Activated CD8-positive, alpha-beta memory T cell treated with anti-CD3 and anti-CD28 coated beads, Interleukin-2, amount 50 U/mL, for 1 hour (primary cell): ENCODE measurements at regions not wholly inside any gene's neighbourhood (a gene's known extent, or its start where the extent isn't known, plus 50 kb on each side); places are given as distances from the start of the nearest gene placed in this dataset.
"Not testable (repeated sequence)": the region's sequence is repeated elsewhere in the genome, so short reads cannot be mapped to it uniquely, and the experiment has no call there.

Experiments
- DNase-seq: peaks from one replicate; pipeline ENCODE4 v3.0.0-alpha.2; 2020; ENCODE audit errors: extremely low read depth

DNA sequence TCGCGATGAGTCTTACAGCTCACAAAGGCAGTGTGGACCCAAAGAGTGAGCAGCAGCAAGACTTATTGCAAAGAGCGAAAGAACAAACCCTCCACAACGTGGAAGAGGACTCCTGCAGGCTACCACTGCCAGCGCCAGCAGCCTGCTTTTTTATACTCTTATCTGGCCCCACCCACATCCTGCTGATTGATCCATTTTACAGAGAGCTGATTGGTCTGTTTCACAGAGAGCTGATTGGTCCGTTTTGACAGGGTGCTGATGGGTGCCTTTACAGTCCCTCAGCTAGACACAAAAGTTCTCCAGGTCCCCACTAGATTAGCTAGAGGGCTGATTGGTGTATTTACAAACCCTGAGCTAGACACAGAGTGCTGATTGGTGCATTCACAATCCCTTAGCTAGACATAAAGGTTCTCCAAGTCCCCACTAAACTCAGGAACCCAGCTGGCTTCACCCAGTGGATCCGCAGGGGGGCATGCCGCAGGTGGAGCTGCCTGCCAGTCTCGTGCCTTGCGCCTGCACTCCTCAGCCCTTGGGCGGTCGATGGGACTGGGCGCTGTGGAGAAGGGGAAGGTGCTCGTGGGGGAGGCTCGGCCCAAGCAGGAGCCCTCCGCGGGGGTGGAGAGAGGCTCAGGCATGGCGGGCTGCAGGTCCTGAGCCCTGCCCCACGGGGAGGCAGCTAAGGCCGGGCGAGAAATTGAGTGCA, 75.7 kb downstream of the QDPR start:
- not testable (repeated sequence) for DNase-seq

DNA sequence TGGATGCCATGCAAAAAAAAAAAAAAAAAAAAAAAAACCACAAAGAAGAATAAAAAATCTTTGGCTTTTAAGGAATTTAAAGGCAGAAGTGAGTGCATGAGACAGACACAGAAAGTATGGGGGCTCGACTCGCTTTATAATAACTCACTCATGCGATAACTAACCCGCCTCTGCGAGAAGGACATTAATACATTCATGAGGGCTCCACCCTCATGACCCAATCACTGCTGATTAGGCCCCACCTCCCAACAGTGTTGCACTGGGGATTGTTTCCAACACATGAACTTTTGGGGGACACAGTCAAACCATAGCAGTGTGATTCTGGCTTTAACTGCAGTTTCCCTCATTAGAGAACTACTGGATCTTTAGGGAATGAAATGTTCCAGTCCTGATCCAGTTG, 78.1 kb downstream of the QDPR start:
- DNase-seq = no peak

DNA sequence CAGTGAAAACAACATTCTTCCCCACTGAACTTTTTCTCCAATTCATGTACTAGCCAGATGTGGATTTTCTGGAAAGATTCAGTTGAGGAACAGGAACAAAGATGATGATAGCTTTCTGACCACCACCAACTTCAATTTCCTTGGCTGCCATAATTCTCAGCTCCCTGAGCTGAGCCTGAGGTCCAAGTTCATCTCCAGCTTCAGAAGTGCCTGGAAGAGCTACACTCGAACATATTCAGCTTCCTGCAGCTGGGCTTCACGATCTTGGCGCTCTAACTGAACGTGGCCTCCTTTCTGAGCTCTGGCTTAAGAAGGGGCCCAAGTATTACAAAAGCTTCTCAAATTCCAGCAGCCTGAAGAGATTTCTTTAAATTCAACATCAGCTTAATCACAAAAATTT, 83.9 kb downstream of the QDPR start:
- no peak for DNase-seq

DNA sequence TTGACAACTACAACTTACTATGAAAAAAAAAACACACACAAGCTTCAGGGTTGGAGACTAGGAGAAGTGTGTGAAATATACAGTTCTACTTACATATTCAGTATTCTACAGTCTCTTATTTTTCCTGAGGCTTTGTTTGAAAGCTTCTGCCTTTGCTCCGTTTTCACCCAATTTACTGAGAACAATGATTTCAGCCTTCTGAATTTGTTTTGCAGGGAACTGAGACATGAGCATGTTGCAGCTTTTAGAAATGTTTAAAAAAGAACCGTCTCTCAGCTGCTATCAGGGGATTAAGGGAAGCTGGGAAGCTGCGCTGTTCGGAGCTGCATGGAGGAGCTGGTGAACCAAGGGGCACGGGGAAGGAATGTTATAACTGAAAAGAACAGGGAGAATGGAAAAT, 85.7 kb downstream of the QDPR start:
- no peak for DNase-seq

DNA sequence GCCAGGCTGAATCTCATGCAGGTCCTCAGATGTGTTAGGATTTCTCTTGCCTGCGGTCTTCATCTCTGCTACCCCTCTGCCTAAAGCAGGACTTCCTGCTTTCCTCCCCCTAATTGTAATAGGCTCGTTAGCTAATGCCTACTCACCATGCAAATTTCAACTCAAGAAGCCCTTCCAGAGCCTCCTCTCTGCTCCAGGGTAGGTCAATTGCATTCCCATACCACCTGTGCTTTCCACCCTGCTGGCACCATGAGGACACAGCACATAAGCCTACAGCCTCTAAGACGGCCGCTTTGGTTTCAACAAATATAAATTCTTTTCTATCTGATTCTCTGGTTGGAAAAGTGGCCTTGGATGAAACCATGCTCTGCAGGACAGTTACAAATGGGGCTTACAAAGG, 93.9 kb downstream of the QDPR start:
- DNase-seq = no peak

DNA sequence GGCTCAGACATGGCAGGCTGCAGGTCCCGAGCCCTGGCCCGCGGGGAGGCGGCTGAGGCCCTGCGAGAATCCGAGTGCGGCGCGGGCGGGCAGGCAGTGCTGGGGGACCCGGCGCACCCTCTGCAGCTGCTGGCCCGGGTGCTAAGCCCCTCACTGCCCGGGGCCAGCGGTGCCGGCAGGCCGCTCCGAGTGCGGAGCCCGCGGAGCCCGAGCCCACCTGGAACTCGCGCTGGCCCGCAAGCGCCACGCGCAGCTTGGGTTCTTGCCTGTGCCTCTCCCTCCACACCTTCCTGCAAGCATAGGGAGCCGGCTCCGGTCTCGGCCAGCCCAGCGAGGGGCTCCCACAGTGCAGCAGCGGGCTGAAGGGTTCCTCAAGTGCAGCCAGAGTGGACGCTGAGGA, 97.5 kb downstream of the QDPR start:
- DNase-seq = no peak

DNA sequence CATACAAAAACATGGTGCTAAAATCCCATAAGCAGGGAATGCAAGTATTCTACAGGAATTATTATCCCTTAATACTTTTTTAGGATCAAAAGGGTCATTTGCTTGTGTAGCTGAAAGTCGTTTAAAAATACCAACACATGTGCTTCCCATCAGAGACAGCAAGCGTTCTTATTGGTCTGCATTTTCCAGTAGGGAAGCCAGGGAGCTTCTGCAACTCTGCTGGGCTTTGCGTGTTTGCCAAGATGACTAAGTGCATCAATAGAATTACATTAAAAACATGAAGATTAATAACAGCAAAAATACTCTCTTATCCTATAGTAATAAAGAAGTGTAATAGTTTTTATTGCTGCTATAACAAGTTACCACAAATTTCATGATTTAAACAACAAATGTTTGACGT, 111.2 kb downstream of the QDPR start:
- no peak for DNase-seq

DNA sequence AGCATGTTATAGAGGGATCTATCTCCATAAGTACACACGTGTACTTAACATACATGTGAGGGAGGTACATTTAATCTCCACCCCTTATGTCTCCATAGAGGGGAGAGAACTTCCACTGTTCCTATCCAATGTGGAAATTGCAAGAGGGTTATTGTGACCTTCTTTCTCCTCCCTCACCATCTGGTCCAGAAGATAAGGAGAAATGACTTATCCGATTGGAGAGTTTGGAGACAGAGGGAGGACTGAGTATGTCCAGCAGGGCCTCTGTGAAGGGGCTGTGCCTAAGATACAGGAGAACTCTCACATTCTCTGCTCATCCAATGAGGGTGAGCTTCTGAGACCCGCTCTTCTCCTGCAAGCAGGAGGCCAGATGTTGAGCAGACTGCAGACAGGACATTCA, 113.1 kb downstream of the QDPR start:
- no peak for DNase-seq

DNA sequence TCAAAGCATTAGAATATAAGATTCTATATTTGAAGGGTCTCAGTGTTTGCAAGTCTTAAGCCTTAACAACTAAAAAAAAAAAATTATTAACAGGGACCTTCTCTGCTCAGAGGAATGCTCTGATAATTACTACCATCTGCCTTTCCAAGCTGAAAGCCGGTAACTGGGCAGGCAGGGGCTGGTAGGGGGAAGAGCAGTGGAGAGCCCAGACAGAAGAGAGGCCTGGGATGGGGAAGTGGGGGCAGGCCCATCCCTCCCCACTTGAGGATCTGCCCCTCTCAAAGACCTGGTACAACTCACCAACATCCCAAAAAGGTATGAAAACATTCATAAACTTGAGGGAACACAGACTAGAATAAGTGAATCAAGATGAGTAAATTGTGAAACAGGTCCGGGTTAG, 113.9 kb downstream of the QDPR start:
- no peak for DNase-seq

DNA sequence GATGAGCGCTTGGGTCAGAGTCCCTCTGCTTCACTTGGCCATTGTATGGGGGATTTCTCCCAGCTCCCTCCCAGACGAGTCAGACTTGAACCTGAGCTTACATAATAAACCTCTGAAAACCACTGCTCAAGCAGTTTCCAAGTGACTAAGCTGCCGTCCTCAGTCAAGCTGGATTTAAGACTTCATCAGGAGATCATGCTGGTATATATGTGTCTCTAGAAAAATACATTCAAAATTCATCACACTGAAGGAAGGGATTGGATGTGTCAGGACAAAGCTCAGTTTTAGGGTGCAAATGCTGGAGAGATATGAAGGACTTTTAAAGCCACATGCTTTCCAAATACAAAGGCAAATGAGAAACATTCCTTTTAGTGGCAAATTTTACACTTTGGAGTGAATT, 114.3 kb downstream of the QDPR start:
- no peak for DNase-seq

DNA sequence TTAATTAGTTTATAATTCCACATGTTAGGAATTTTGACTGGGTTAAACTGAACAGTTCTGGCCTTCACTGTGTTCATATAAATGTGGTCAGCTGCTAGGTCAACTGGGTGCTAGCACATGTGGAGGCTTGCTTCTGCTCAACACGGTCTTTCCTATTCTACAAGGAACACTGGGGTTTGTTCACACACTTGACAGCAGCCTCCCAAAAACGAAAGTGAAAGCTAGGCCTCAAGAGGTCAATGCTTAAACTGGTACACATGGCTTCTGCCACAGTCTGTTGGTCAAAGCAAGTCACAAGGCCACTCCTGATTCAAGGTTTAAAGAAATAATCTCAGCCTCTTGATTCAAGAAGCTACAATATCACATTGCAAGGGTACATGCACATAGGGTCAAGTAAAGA, 126.5 kb downstream of the QDPR start:
- no peak for DNase-seq

DNA sequence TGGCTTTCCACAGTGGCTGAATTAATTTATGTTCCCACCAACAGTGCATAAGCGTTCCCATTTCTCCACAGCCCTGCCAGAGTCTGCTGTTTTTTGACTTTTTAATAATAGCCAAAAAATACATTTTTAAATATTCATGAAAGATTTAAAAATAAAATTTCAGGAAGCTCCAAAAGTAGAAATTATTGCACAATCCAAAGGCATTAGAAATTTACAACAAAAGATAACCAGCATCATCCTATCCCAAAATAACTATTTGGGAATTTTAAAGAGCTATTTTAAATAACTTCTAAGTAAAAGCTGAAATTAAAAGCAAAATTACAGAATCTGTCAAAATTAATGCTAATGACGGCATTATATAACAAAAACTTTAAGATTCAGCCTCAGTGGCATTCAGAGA, 131.5 kb downstream of the QDPR start:
- DNase-seq = no peak

DNA sequence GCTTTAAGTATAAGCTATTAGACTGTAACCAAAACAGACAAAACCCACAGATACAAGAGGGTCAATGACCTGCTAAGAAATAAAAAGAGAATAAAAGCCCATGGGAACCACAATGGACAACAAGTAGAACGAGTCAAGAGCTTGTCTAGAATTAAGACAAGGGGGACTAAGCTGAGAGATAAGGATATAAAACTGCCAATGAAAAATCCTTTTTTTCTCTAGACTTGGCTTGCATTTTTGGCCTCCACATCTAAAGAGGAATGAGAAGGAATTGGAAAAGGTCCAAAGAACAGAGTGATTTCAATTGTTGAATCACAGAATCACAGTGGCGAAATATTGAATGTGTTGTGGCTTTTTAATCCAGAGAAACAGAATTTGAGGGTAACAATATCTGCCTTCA, 135.7 kb downstream of the QDPR start:
- no peak for DNase-seq

DNA sequence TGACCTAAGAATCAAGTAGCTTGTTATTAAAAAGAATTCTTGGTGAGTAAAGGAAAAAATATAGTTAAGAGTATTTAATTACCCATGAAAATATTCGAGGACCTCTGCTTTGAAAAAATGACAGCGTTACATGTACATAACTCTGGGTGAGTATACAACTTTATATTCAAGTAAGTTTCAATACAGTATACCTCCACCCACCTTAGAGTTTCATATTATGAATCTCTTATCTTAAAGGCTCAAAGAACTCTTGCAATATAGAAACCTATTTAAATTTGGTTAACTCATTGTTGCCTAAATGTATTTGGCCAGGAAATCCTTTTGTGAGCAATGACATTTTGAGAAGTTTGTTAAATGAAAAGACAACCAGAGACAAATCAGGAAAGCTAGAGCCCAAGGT, 138.2 kb downstream of the QDPR start:
- DNase-seq = no peak

DNA sequence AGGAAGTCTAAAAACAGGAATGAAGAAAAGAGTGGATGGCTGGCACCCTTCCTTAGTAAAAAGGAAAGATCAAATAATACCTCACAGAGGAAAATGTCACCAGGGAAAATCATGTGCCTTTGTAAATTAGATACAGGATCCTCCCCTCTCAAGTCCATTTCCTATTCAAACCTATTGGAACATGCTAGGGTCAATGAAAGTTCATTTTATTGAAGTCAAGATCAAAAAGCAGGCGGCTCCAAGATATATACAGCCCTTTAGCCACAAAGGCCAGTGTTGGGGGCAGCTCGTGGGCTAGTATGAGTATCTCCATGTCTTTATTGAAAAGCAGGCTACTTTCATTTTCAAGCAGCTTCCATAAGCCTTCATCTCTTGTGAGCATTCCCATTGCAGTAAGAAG, 141.1 kb downstream of the QDPR start:
- no peak for DNase-seq

DNA sequence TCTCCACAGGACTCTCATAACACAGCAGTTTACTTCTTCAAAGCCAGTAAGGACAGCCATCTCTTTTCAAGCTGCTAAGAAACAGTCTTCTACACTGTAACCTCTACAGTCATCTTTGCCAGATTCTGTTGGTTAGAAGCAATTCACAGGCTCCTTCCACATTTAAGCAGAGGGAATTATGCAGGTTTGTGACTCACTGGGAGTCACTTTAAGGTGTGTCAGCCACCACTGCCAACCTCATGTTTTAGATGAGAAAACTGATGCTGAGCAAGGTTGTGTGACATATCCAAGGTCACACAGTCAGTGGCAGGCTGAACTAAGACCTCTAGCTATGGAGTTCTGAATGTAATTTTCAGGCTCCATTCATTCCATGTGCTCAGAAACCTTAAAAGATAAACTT, 143.5 kb downstream of the QDPR start:
- no peak for DNase-seq

DNA sequence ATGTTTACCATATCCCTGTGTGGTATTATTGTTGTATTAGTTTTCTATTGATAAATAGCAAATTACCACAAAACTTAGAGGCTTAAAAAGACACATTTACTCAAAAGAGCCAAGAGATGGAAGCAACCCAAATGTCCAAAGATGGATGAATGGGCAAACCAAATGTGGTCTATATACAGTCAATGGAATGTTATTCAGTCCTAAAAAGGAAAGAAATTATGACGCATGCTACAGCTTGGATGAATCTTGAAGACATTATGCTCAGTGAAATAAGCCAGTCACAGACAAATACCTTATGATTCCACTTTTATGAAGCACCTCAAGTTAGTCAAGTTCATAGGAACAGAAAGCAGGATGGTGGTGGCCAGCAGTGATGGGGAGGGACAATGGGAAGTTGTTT, 144.7 kb downstream of the QDPR start:
- DNase-seq = no peak

DNA sequence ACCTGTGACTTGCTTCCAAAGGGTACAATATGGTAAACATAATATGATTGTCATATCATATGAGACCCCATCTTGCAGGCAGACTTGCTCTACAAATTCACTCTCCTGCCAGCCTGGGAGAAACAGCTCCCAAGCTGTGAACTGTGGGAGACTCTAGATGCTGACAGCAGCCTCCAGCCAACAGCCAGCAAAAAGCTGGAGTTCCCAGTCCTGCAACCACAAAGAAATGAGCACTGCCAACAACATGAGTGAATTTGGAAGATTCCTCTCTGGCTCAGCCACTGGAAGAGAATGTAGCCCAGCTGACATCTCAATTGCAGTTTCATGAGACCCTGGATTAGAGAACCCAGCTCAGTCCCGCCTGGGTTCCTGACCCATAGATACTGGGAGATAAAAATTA, 145.4 kb downstream of the QDPR start:
- no peak for DNase-seq

DNA sequence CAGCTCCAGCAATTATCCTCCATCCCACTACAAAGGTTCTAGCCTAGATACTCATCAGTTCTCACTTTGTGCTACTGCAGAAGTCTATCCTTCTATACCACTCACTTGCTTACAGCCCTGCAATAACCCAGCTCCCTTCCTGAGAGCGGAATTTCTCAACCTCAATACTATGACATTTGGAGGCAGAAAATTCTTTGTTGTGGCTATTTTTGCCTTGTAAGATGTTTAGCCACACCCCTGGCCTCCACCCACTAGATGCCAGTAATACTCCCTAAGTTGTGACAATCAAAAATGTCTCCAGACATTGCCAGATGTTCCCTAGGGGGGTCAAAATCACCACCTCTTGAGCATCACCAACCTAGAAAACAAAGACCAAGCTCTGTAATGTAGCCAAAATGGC, 149.5 kb downstream of the QDPR start:
- DNase-seq = no peak

DNA sequence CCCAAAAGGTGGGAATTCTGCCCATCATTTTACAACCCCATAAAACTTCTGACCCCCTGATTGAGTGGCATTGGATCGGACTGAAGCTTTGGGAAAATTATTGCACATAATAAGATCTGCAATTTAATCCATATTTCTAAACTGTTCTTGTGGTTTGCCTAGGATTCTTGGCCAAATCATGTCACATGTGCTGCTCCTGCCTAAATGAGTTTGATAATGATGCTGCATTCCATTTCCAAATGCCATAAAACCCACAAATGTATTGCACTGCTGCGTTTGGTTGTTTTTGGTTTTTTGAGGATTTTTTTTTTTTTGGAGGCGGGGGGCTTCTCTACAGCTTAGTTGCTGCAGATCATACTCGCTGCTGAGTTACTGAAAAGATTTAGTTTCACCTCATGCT, 153.6 kb downstream of the QDPR start:
- DNase-seq = no peak

DNA sequence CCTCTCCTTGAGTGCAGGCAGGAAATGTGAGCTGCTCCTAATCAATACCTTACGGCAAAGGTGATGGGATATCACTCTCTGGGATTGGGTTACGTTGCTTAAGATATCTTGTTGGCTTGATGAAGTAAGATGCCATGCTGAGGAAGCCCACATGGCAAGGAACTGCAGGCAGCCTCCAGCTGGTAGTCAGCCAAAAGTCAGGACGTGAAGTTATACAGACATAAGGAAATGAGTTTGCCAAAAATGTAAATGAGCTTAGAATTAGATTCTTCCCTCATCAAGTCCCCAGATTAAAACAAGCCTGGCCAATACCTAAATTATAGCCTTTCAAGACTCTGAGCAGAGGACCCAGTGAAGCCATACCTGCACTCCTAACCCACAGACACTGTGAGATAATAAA, 155.0 kb downstream of the QDPR start:
- no peak for DNase-seq

DNA sequence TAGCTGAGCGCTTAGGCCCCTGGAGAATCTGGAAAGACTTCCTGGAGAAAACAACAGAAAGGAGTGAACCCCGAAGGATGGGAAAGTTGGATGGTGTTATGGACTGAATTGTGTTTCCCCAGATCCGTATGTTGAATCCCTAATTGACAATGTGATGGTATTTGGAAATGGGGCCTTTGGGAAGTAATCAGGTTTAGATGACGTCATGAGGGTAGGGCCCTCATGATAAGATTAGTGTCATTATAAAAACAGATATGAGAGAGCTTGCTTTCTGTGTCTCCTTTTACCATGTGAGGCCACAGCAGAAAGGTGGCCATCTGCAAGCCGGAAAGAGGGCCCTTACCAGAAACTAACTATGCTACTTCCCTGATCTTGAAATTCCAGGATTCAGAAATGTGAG, 159.5 kb downstream of the QDPR start:
- no peak for DNase-seq

DNA sequence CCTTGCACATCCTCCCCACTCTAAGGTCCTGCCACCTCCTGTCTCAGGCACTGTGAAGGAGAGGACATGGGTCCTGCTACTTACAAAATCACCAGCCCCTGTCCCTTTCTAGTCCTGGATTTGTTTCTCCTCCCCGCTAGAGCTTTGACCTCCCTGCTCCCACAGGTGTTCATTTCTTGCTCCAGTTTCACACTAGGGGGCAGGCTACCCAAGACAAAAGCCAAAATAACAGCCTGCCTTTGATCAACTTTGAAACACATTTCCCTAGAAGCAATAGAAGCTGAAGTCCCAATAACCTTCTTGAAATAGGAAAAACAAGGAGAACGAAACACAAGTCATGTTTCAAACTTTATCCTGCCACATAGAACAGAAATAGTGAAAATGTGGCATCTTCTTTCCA, 164.4 kb downstream of the QDPR start:
- DNase-seq = no peak

DNA sequence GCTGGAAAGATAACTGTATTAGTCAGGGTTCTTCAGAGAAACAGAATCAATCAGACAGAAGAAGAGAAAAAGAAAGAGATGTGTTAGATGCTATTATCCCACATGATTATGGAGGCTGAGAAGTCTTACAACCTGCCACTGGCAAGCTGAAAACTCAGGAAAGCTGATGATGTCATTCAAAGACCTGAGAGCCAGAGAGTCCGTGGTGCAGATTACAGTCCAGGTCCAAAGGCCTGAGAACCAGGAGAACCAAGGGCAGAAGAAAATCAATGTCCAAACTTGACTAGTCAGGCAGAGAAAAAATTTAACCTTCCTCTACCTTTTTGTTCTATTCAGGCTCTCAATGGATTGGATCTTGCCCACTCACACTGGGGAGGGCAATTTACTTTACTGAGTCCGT, 172.5 kb downstream of the QDPR start:
- DNase-seq = no peak

DNA sequence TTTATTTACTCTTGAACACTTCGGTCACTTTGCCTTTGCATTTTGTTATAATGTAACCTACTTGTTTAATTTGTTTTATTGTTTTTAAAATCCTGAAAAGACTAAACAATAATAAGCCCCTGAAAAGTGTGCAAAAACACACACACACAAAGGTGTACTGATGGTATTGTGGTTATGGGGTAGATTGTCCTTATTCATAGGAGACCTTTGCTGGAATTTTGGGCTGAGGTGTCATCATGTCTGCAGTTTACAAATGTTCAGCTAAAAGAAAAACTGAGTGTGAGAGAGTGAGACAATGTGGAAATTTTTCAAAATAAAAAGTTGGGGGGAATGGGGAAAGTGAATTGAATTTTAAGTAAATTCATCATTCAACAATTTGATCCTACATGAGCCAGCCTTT, 174.9 kb downstream of the QDPR start:
- DNase-seq = no peak
